HEK293 (cell line): ENCODE measurements at regions not wholly inside any gene's neighbourhood (a gene's known extent, or its start where the extent isn't known, plus 50 kb on each side); places are given as distances from the start of the nearest gene placed in this dataset.

Experiments used
- KLF10 ChIP-seq: fragments of 450-650 bp; IDR thresholded peaks from 2 replicates; pipeline ENCODE4 v1.5.1; 2018; ENCODE audit warnings: missing biosample characterization, mild to moderate bottlenecking, missing genetic modification characterization
- ZNF23 ChIP-seq: fragments of 450-650 bp; formaldehyde crosslinking; IDR thresholded peaks from 2 replicates; pipeline ENCODE4 v1.5.1; 2016; ENCODE audit warnings: missing biosample characterization, missing genetic modification characterization, borderline replicate concordance
- ZNF324 ChIP-seq: fragments of 450-650 bp; formaldehyde crosslinking; IDR thresholded peaks from 2 replicates; pipeline ENCODE4 v1.5.1; 2016; ENCODE audit warnings: missing biosample characterization, missing genetic modification characterization
- ZNF544 ChIP-seq: fragments of 450-650 bp; formaldehyde crosslinking; IDR thresholded peaks from 2 replicates; pipeline ENCODE4 v1.5.0; 2017; ENCODE audit warnings: missing biosample characterization, missing genetic modification characterization
- TF ChIP-seq, protein P1 (sequence below): fragments of 450-650 bp; formaldehyde crosslinking; IDR thresholded peaks from 2 replicates; pipeline ENCODE4 v1.5.1; 2016; ENCODE audit warnings: missing biosample characterization, missing genetic modification characterization

DNA sequence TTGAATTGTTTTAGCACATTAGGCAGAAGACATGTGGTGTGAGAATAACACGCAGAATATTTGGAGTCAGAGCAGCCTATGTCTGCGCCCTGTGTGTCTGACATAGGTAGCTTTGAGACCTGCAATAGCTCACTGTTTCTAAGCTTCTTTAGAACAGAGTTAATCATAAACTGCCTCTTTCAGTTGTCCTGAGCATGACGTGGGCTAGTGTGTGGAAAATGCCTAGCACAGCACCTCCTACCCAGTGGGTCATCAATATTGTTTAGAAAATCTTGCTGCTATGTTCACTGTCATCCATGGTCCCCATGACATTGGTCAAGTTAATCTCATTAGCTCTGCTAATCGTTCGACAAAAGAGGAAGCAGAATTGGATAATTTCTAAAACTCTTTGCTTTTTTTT, 357.4 kb upstream of the SGCD start:
- no peak for TF ChIP-seq ZNF324 (tag by site-specific recombination)
- no peak for TF ChIP-seq ZNF23
- TF ChIP-seq ZNF544 (tag by site-specific recombination): no peak
- TF ChIP-seq KLF10 (tag by site-specific recombination): no peak
- TF ChIP-seq, protein P1, sequence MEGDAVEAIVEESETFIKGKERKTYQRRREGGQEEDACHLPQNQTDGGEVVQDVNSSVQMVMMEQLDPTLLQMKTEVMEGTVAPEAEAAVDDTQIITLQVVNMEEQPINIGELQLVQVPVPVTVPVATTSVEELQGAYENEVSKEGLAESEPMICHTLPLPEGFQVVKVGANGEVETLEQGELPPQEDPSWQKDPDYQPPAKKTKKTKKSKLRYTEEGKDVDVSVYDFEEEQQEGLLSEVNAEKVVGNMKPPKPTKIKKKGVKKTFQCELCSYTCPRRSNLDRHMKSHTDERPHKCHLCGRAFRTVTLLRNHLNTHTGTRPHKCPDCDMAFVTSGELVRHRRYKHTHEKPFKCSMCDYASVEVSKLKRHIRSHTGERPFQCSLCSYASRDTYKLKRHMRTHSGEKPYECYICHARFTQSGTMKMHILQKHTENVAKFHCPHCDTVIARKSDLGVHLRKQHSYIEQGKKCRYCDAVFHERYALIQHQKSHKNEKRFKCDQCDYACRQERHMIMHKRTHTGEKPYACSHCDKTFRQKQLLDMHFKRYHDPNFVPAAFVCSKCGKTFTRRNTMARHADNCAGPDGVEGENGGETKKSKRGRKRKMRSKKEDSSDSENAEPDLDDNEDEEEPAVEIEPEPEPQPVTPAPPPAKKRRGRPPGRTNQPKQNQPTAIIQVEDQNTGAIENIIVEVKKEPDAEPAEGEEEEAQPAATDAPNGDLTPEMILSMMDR: no peak
